A549 (cell line): ENCODE measurements at regions not wholly inside any gene's neighbourhood (a gene's known extent, or its start where the extent isn't known, plus 50 kb on each side); places are given as distances from the start of the nearest gene placed in this dataset.

ENCODE experiments used
- small RNA-seq, 6 experiments: library from RNA; depleted of rRNA; stranded (forward); fragments of <200 nt; gene quantifications; one replicate each; pipeline ENCODE3, GENCODE V24; 2012

Small RNAs in the stretch of these regions (small RNA-seq; reads per million reads assigned to genes)
- gene RNU6-347P (0 reads per million in 6 experiments), gene RNU7-6P (0 to 0.35 (median 0) reads per million in 6 experiments)
